ENCODE measurements at regions not wholly inside any gene's neighbourhood (a gene's known extent, or its start where the extent isn't known, plus 50 kb on each side); places are given as distances from the start of the nearest gene placed in this dataset.

DNA sequence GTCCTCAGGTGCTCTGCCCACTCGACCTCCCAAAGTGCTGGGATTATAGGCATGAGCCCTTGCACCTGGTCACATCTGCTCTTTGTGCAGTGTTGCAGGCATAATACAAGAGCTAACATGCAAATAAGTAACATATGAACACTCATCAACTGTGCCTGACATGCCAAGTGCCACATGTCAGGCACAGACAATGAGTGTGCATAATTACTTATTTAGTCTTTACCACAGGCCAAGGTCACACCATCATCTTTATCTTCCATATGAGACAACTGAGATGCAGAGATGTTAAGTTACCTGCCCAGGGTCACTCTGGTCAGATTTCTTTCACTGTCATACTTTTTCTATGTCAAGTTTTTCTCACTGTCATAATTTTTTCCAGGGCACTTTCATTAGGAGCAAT lies 126.1 kb downstream of the PPIAL4G start:
- Histone ChIP-seq H3K4me3 (no peak overlapping the region), H3K27ac (no peak overlapping the region), H3K4me2 (no peak overlapping the region), H3K27me3 (peaks cover 58% of the 10 kb centered on the region), H2AFZ (no peak overlapping the region), H3K79me2 (no peaks in the 10 kb centered on the region), H3K9me3 (ENCODE audit: low read depth) (no peaks in the 10 kb centered on the region), H3K9me2 (replicated peaks; ENCODE audit: insufficient read depth) (no peaks in the 10 kb centered on the region), H3K4me1 (ENCODE audit: insufficient read depth) (peaks cover 6% of the 10 kb centered on the region), H4K20me1 (ENCODE audit: insufficient read depth, poor library complexity, severe bottlenecking) (no peaks in the 10 kb centered on the region), H3K36me3 (replicated peaks; ENCODE audit: insufficient read depth, low read depth) (no peaks in the 10 kb centered on the region)
- TF ChIP-seq, protein P1, sequence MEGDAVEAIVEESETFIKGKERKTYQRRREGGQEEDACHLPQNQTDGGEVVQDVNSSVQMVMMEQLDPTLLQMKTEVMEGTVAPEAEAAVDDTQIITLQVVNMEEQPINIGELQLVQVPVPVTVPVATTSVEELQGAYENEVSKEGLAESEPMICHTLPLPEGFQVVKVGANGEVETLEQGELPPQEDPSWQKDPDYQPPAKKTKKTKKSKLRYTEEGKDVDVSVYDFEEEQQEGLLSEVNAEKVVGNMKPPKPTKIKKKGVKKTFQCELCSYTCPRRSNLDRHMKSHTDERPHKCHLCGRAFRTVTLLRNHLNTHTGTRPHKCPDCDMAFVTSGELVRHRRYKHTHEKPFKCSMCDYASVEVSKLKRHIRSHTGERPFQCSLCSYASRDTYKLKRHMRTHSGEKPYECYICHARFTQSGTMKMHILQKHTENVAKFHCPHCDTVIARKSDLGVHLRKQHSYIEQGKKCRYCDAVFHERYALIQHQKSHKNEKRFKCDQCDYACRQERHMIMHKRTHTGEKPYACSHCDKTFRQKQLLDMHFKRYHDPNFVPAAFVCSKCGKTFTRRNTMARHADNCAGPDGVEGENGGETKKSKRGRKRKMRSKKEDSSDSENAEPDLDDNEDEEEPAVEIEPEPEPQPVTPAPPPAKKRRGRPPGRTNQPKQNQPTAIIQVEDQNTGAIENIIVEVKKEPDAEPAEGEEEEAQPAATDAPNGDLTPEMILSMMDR (IDR thresholded peaks at IDR 0.05; ENCODE audit: poor library complexity): no peak
- WGBS (ENCODE audit: low lambda C conversion rate, missing lambda C conversion rate): 79% methylated on average over 1 of the region's 1 CpG
- no peak for DNase-seq (ENCODE audit: low spot score)

DNA sequence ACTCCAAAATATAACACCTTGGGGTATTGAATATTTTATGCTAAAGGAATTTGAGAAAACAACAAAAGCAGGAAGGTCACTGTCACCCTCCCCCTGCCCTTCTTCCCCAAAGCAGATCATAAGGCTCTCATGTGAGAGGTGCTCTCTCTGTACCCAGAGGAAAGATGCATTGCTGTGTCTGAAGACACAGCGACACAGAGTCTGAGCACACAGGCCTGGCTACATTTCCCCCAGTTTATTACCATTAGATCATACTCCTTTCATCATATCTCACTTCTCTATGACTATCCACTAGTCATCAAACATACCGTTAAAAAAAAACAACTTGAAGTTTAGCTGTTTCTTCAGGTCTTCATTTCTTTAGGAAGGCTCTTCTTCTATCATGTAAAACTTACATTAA lies 127.1 kb downstream of the PPIAL4G start:
- H2AFZ ChIP-seq: no peak overlapping the region
- no peaks in the 10 kb centered on the region for H3K79me2 ChIP-seq
- H3K4me2 ChIP-seq: no peak overlapping the region
- no peak for DNase-seq (ENCODE audit: low spot score)
- no peaks in the 10 kb centered on the region for H3K9me2 ChIP-seq (replicated peaks; ENCODE audit: insufficient read depth)
- no peak overlapping the region for H3K27ac ChIP-seq
- peaks cover 6% of the 10 kb centered on the region for H3K4me1 ChIP-seq (ENCODE audit: insufficient read depth)
- H3K9me3 ChIP-seq (ENCODE audit: low read depth): no peaks in the 10 kb centered on the region
- peaks cover 67% of the 10 kb centered on the region for H3K27me3 ChIP-seq
- H3K4me3 ChIP-seq: no peak overlapping the region
- no peak for TF ChIP-seq EZH2phosphoT487 (IDR thresholded peaks at IDR 0.05; ENCODE audit: low read depth, severe bottlenecking, unreplicated experiment)
- TF ChIP-seq EZH2 (IDR thresholded peaks at IDR 0.05; ENCODE audit: borderline replicate concordance): no peak
- TF ChIP-seq, protein P1 (IDR thresholded peaks at IDR 0.05; ENCODE audit: poor library complexity): no peak
- no peaks in the 10 kb centered on the region for H4K20me1 ChIP-seq (ENCODE audit: insufficient read depth, poor library complexity, severe bottlenecking)
- 88% methylated on average over 2 of the region's 2 CpGs for WGBS (ENCODE audit: low lambda C conversion rate, missing lambda C conversion rate)
- no peaks in the 10 kb centered on the region for H3K36me3 ChIP-seq (replicated peaks; ENCODE audit: insufficient read depth, low read depth)

DNA sequence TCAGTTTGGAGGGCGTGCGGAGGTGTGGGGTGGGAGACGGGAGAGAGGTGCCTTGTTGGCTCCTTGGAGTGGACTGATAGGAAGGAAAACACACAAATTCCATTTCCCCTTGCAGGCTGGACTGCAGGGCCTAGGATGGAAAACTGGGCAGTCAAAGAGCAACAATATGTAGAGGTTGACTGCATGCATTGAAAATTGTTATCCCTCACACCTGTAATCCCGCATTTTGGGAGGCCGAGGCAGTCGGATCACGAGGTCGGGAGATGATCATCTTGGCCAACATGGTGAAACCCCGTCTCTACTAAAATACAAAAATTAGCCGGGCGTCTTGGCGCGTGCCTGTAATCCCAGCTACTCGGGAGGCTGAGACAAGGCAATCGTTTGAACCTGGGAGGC lies 128.2 kb downstream of the PPIAL4G start:
- Histone ChIP-seq H4K20me1 (ENCODE audit: insufficient read depth, poor library complexity, severe bottlenecking) (no peaks in the 10 kb centered on the region), H3K27ac (no peak overlapping the region), H3K4me3 (no peak overlapping the region), H3K79me2 (no peaks in the 10 kb centered on the region), H3K4me1 (ENCODE audit: insufficient read depth) (peaks cover 6% of the 10 kb centered on the region), H3K36me3 (replicated peaks; ENCODE audit: insufficient read depth, low read depth) (no peaks in the 10 kb centered on the region), H3K27me3 (peaks cover 74% of the 10 kb centered on the region), H3K9me3 (ENCODE audit: low read depth) (no peaks in the 10 kb centered on the region), H3K4me2 (peak overlapping the region; percentile 67), H2AFZ (no peak overlapping the region), H3K9me2 (replicated peaks; ENCODE audit: insufficient read depth) (no peaks in the 10 kb centered on the region)
- WGBS (ENCODE audit: low lambda C conversion rate, missing lambda C conversion rate): 84% methylated on average over 15 of the region's 15 CpGs
- no peak for DNase-seq (ENCODE audit: low spot score)
- TF ChIP-seq EZH2 (IDR thresholded peaks at IDR 0.05; ENCODE audit: borderline replicate concordance) (no peak), EZH2phosphoT487 (IDR thresholded peaks at IDR 0.05; ENCODE audit: low read depth, severe bottlenecking, unreplicated experiment) (no peak)
- TF ChIP-seq, protein P1 (IDR thresholded peaks at IDR 0.05; ENCODE audit: poor library complexity): no peak

DNA sequence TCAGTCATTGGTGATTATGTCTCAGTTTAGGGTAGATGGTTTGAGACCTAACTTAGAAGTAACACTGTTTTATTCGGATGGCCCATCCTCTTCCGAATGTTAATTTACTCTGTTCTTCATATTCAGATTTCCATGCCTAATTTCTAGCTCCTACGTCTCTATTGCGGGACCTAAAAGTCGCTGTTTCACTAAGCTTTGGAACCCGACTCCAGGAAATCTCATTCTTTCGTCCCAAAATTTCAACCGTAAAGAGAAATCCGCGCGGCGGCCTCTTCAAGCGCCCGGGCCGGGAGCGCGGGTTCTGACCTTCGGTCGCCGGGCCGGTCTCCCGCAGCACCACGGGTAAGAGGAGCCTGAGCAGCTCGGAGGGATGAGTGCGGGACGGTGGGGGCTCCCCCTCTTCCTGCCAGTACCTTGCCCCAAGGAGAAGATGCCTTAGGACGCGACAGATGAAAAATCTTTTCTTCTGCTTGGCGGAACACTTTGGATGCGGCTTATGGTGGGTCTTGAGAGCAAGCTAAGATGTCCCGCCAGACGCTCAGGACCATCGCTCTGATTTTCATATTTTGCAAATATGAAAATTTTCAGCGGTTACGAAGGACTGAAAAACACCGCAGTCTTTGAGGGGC lies 128.7 kb downstream of the PPIAL4G start:
- TF ChIP-seq EZH2 (IDR thresholded peaks at IDR 0.05; ENCODE audit: borderline replicate concordance) (peak; percentile 94), EZH2phosphoT487 (IDR thresholded peaks at IDR 0.05; ENCODE audit: low read depth, severe bottlenecking, unreplicated experiment) (peak; percentile 72)
- TF ChIP-seq, protein P1 (IDR thresholded peaks at IDR 0.05; ENCODE audit: poor library complexity): no peak
- Histone ChIP-seq H3K9me2 (replicated peaks; ENCODE audit: insufficient read depth) (no peaks in the 10 kb centered on the region), H3K27me3 (peaks cover 78% of the 10 kb centered on the region), H3K4me3 (no peak overlapping the region), H3K36me3 (replicated peaks; ENCODE audit: insufficient read depth, low read depth) (no peaks in the 10 kb centered on the region), H3K4me2 (peak overlapping the region; percentile 67), H4K20me1 (ENCODE audit: insufficient read depth, poor library complexity, severe bottlenecking) (no peaks in the 10 kb centered on the region), H3K79me2 (no peaks in the 10 kb centered on the region), H2AFZ (peak overlapping the region; percentile 23), H3K27ac (no peak overlapping the region), H3K9me3 (ENCODE audit: low read depth) (no peaks in the 10 kb centered on the region), H3K4me1 (ENCODE audit: insufficient read depth) (peaks cover 6% of the 10 kb centered on the region)
- 19% methylated on average over 36 of the region's 36 CpGs for WGBS (ENCODE audit: low lambda C conversion rate, missing lambda C conversion rate)
- DNase-seq (ENCODE audit: low spot score): no peak
